B cell (primary cell): ENCODE measurements at regions not wholly inside any gene's neighbourhood (a gene's known extent, or its start where the extent isn't known, plus 50 kb on each side); places are given as distances from the start of the nearest gene placed in this dataset.

Experiments
- ATAC-seq: fragments of 200-7000 bp; cut with Tn5 transposase; one replicate; pipeline ENCODE4 v1.10.0; 2021; ENCODE audit warnings: low read depth, mild to moderate bottlenecking, moderate number of reproducible peaks, moderate library complexity
- CTCF ChIA-PET: fragments of 350-600 bp; sonication (Branson Sonifier 250); formaldehyde crosslinking; loops from one replicate; lab custom pipeline; 2021; ENCODE audit warnings: antibody characterized with exemption, inconsistent platforms; lab: Charles Lee
- POLR2A ChIA-PET: fragments of 350-600 bp; sonication (Branson Sonifier 250); formaldehyde crosslinking; loops from one replicate; lab custom pipeline; 2021; ENCODE audit warnings: antibody characterized with exemption; lab: Charles Lee
- DNase-seq: peaks from one replicate; pipeline ENCODE4 v3.0.0; 2013
- H2AFZ ChIP-seq: 2 replicates; pipeline ENCODE4 v1.6.1; 2012; ENCODE audit warnings: mild to moderate bottlenecking, low read depth, low read length; ENCODE audit not compliant: insufficient read depth, poor library complexity, severe bottlenecking
- H3K27ac ChIP-seq, 2 donors: 1 replicate in 1 of 2; 2 replicates in 1 of 2; pipeline ENCODE4 v1.5.1; 2012 to 2013; ENCODE audit warnings: low read length in 2 of 2, mild to moderate bottlenecking in 2 of 2, moderate library complexity in 1 of 2
- H3K27me3 ChIP-seq, 4 experiments: fragments of 200-600 bp in 1 of 4; sonication (generic) in 1 of 4; replicated peaks in 1 of 4; 1 replicate in 2 of 4; 2 replicates in 2 of 4; pipeline versions ENCODE4 v1.6.1 to v1.7.0; 2013 to 2016; ENCODE audit warnings: low read length in 3 of 4, mild to moderate bottlenecking in 2 of 4, mixed read lengths in 1 of 4, moderate library complexity in 1 of 4; ENCODE audit not compliant: insufficient read depth in 4 of 4, control insufficient read depth in 3 of 4; ENCODE audit errors: control extremely low read depth in 1 of 4
- H3K36me3 ChIP-seq, 2 experiments: replicated peaks in 1 of 2; 1 replicate in 1 of 2; 2 replicates in 1 of 2; pipeline versions ENCODE4 v1.6.1 to v1.7.1; 2013; ENCODE audit warnings: low read length in 1 of 2; ENCODE audit not compliant: insufficient read depth in 2 of 2, control insufficient read depth in 1 of 2; ENCODE audit errors: control extremely low read depth in 1 of 2, extremely low read depth in 1 of 2
- H3K4me1 ChIP-seq, 2 donors: fragments of 200-600 bp in 1 of 2; sonication (generic) in 1 of 2; 1 replicate in 1 of 2; 2 replicates in 1 of 2; pipeline versions ENCODE4 v1.5.1 to v1.6.1; 2013 to 2017; ENCODE audit warnings: low read length in 2 of 2; ENCODE audit not compliant: control insufficient read depth in 2 of 2, insufficient read depth in 2 of 2
- H3K4me2 ChIP-seq: replicated peaks from 2 replicates; pipeline ENCODE3; 2012; ENCODE audit warnings: mild to moderate bottlenecking, low read depth, low read length; ENCODE audit not compliant: poor library complexity, severe bottlenecking
- H3K4me3 ChIP-seq, 5 experiments: fragments of 200-600 bp in 1 of 5; sonication (generic) in 1 of 5; 1 replicate in 3 of 5; 2 replicates in 2 of 5; pipeline versions ENCODE4 v1.5.1 to v1.7.0; 2011 to 2016; ENCODE audit warnings: low read length in 4 of 5, mild to moderate bottlenecking in 4 of 5, low read depth in 2 of 5, control low read depth in 1 of 5, moderate library complexity in 1 of 5; ENCODE audit not compliant: insufficient read depth in 1 of 5; ENCODE audit errors: control extremely low read depth in 1 of 5, extremely low read depth in 1 of 5
- H3K79me2 ChIP-seq: fragments of 200-600 bp; sonication (generic); one replicate; pipeline ENCODE4 v1.6.0; 2016; ENCODE audit warnings: low read length; ENCODE audit not compliant: control insufficient read depth, insufficient read depth
- H3K9ac ChIP-seq: fragments of 200-600 bp; sonication (generic); 2 replicates; pipeline ENCODE4 v1.6.1; 2017; ENCODE audit warnings: mild to moderate bottlenecking, low read length, moderate library complexity
- H3K9me3 ChIP-seq, 3 donors: one replicate each; pipeline versions ENCODE4 v1.6.1 to v1.7.1; 2013; ENCODE audit warnings: low read length in 2 of 3; ENCODE audit not compliant: control insufficient read depth in 2 of 3, insufficient read depth in 1 of 3; ENCODE audit errors: control extremely low read depth in 1 of 3
- H4K20me1 ChIP-seq: 2 replicates; pipeline ENCODE4 v1.6.0; 2012; ENCODE audit warnings: mild to moderate bottlenecking, low read length; ENCODE audit not compliant: insufficient read depth, control insufficient read depth, poor library complexity, severe bottlenecking
- H3K27ac Mint-ChIP-seq: one replicate; pipeline ENCODE4 v1.8.0; 2021; ENCODE audit warnings: mixed read lengths
- H3K27me3 Mint-ChIP-seq: one replicate; pipeline ENCODE4 v1.8.0; 2021; ENCODE audit warnings: mixed read lengths
- H3K4me1 Mint-ChIP-seq: one replicate; pipeline ENCODE4 v1.8.0; 2021; ENCODE audit warnings: mixed read lengths
- H3K4me3 Mint-ChIP-seq: one replicate; pipeline ENCODE4 v1.8.0; 2021; ENCODE audit warnings: mixed read lengths
- H3K9me3 Mint-ChIP-seq: one replicate; pipeline ENCODE4 v1.8.0; 2022; ENCODE audit warnings: mixed read lengths; ENCODE audit not compliant: insufficient read depth
- CTCF ChIP-seq: fragments of 200-600 bp; IDR thresholded peaks from one replicate; pipeline ENCODE4 v1.8.0; 2022; ENCODE audit warnings: antibody characterized with exemption, mild to moderate bottlenecking
- EZH2 ChIP-seq: IDR thresholded peaks from 2 replicates; pipeline ENCODE4 v1.6.1; 2012; ENCODE audit warnings: borderline replicate concordance, low read depth, mild to moderate bottlenecking, moderate library complexity, low read length; ENCODE audit not compliant: insufficient read depth, poor library complexity, severe bottlenecking
- WGBS: methylation state at CpG from one replicate; pipeline ENCODE4 v1.1.5; 2013; ENCODE audit warnings: missing lambda C conversion rate; ENCODE audit not compliant: insufficient coverage; 5-methylcytosine and 5-hydroxymethylcytosine counted together
- intact Hi-C: fragments of 100-400 bp; cut with micrococcal nuclease; formaldehyde crosslinking; loops from one replicate; pipeline ENCODE4 v1.10.0; 2022

DNA sequence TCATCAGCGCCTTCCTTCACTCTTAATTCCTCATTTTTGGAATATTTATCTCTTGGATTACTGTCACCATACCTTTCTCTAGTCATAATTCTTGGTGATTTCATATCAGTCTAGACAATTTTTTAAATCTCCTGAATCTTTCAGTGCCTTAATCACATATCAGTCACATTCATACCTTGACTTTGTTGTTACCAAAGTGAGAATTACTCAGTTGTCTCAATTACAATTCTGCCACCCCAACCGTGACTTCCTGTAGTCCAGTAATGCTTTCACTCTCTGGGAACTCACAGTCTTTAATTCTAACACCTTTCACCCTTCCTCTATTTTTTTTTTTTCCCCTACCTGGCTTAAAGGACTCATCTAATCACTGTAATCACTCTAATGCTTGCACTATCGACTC is 1275.3 kb upstream of the TENM3 start:
- ATAC-seq (no peak), DNase-seq (no peak)
- no peaks in the 10 kb centered on the region for H3K27me3 Mint-ChIP-seq
- Histone ChIP-seq H3K27me3 (no peaks in the 10 kb centered on the region), H3K27ac (no peak overlapping the region), H3K4me2 (no peak overlapping the region), H4K20me1 (no peaks in the 10 kb centered on the region), H3K4me1 (no peaks in the 10 kb centered on the region), H3K9ac (no peak overlapping the region), H3K4me3 (no peak overlapping the region), H3K79me2 (no peaks in the 10 kb centered on the region), H3K36me3 (no peaks in the 10 kb centered on the region), H3K9me3 (no peaks in the 10 kb centered on the region), H2AFZ (no peak overlapping the region)
- intact Hi-C loops, result no loop called here
- no peak overlapping the region for H3K27ac Mint-ChIP-seq
- H3K4me3 Mint-ChIP-seq, result no peak overlapping the region
- ChIA-PET POLR2A (no interaction called here), CTCF (no interaction called here)
- no peaks in the 10 kb centered on the region for H3K4me1 Mint-ChIP-seq
- peaks cover 3% of the 10 kb centered on the region for H3K9me3 Mint-ChIP-seq
- TF ChIP-seq CTCF (no peak), EZH2 (no peak)
- 54% methylated on average over 3 of the region's 3 CpGs for WGBS

DNA sequence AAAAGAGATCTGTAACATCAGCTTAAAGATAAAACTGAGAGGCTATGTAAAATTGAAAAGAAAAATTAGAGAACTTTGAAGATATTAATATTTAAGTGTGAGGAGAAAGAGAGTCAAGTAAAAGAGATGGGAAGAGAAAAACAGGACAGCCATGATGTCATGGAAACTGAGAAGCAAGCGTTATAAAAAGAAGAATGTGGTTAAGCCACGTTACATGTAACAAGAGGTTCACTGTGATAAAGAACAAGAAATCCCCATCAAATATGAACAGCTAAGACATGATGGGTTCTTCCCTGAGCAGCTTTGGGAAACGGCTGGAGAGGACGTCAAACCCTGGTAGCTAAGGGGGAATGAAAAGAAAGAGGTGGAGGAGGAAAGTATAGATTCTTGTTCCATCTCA is 1269.3 kb upstream of the TENM3 start:
- Histone ChIP-seq H3K4me2 (no peak overlapping the region), H3K9me3 (no peaks in the 10 kb centered on the region), H2AFZ (no peak overlapping the region), H3K27me3 (no peaks in the 10 kb centered on the region), H4K20me1 (no peaks in the 10 kb centered on the region), H3K4me3 (no peak overlapping the region), H3K4me1 (no peaks in the 10 kb centered on the region), H3K79me2 (no peaks in the 10 kb centered on the region), H3K27ac (no peak overlapping the region), H3K9ac (no peak overlapping the region), H3K36me3 (no peaks in the 10 kb centered on the region)
- ATAC-seq (no peak), DNase-seq (no peak)
- Mint-ChIP-seq H3K4me3 (no peak overlapping the region), H3K27ac (no peak overlapping the region), H3K4me1 (no peaks in the 10 kb centered on the region), H3K9me3 (peaks cover 3% of the 10 kb centered on the region), H3K27me3 (no peaks in the 10 kb centered on the region)
- no peak for TF ChIP-seq EZH2
- TF ChIP-seq CTCF, result no peak
- ChIA-PET CTCF (no interaction called here), POLR2A (no interaction called here)
- no CpG with 5 or more reads among the region's 4 CpGs for WGBS
- intact Hi-C loops, result no loop called here
